NCI-H82 treated with DMSO at 0.1 percent for 48 hours (cell line): ENCODE measurements at regions not wholly inside any gene's neighbourhood (a gene's known extent, or its start where the extent isn't known, plus 50 kb on each side); places are given as distances from the start of the nearest gene placed in this dataset.
"Not testable (repeated sequence)": the region's sequence is repeated elsewhere in the genome, so short reads cannot be mapped to it uniquely, and the experiment has no call there.

Source experiments
- DNase-seq: peaks from one replicate; lab custom pipeline; 2025; ENCODE audit not compliant: unreplicated experiment; lab: John Stamatoyannopoulos, UW

DNA sequence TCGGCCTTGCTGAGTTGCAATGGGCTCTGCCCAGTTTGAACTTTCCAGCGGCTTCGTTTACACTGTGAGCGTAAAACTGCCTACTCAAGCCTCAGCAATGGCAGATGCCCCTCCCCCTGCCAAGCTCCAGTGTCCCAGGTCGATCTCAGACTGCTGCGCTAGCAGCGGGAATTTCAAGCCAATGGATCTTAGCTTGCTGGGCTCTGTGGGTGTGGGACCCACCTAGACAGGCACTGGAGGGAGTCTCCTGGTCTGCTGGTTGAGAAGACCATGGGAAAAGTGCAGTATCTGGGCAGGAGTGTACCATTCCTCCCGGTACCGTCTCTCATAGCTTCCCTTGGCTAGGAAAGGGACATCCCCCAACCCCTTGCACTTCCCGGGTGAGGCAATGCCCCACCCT lies 88.2 kb downstream of the KLHL28 start:
- DNase-seq: no peak

- no peak for DNase-seq
These were observed 95.0 kb downstream of the KLHL28 start for GRCh38 chr14:44866770-44867169.

DNA sequence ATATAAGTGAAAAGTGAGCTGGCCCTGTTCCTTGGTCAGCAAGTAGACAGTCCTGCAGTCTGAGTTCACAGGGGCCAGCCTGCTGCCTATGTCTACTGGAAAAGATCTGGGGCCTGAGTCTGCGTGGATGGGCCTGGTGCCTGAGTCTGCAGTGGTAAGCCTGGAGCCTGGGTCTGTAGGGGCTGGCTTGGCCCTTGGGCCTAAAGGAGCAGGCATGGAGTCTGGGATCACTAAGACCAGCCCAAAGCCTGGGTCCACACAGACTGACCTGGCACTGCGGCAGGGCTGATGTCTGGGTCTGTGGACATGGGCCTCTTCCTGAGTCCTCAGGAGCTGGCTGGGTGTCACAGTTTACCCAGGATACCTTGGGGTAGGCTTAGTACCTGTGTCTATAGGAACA lies 95.4 kb downstream of the KLHL28 start:
- DNase-seq: no peak

GRCh38 chr14:44863271-44863670 lies 98.5 kb downstream of the KLHL28 start:
- DNase-seq: no peak

GRCh38 chr14:44854114-44854513 lies 107.6 kb downstream of the KLHL28 start:
- no peak for DNase-seq

- no peak for DNase-seq
These were observed 114.0 kb downstream of the KLHL28 start for GRCh38 chr14:44847526-44848309.

DNA sequence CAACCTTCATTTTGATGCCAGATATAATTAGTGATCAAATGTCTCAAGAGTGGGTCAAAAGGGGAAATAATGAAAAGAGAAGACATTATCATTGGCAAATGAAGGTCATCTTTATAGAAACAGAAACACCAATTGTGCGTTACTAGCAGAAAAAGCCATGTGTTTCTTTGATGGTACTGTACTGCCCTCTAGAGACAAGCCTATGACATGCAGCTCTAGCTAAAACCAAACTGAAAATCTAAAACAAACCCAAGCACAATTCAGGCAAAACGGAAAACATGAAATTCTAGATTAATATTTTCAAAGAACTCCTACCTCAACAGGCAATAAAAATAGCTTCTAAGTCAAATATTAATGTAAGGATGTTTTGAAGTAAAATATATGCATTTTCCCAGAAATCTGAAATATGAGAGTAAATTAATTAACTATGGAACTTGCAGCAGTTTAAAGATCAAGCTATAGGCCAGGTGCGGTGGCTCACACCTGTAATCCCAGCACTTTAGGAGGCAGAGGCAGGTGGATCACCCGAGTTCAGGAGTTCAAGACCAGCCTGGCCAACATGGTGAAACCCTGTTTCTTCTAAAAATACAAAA lies 115.4 kb downstream of the KLHL28 start:
- peak; percentile 4 for DNase-seq

DNA sequence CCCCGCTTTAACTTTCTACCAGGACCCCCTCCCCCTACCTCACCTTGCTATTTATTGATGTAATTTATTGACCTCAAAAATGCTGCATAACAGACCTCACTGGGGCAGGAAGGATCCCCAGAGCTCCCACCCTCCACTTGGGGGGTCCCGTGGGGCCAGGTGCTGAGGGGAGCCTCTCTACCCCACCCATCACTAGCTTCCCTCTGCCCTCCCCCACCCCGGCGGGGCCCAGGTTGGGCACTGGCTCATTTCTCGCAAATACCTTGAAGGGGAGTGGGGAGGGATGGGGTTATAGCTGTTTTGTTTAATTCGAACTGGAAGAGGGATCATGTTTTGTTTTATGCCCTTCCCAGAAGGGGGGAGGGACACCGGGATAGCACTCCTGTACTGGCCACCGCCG lies 125.8 kb downstream of the KLHL28 start:
- not testable (repeated sequence) for DNase-seq

DNA sequence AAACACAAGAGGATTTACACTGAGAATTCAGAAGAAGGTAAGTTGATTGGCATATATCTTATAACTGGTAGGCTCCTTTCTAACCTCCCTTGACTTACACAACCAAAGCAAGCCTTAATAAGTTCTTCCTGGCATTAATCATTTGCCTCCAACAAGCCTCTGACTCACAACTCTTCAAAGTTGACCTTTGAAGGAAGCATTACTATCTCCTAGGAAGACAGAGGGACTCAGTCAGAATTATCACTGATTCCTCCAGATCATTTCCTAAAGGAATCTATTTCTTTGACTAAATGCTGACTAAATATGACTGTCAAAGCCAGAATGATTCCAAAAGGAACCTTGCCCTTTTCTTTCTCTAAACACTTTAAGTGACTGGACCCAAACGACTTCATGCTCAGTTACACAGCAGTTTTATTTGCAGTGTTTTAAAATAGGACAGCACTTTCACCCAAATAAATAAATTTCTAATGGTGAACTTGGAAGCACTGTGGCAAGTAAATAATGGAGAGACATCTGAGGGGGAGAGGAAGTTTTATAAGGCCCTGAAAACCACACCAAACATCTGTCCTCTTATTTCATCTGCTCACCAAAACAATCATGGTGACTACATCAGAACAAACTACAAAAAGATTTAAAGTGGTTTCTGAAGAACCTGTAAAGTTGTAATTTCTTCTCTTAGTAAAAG lies 128.2 kb downstream of the KLHL28 start:
- DNase-seq: no peak

GRCh38 chr14:44830371-44830770 lies 131.4 kb downstream of the KLHL28 start:
- no peak for DNase-seq

- no peak for DNase-seq
These were observed 132.7 kb downstream of the KLHL28 start for GRCh38 chr14:44829021-44829420.

DNA sequence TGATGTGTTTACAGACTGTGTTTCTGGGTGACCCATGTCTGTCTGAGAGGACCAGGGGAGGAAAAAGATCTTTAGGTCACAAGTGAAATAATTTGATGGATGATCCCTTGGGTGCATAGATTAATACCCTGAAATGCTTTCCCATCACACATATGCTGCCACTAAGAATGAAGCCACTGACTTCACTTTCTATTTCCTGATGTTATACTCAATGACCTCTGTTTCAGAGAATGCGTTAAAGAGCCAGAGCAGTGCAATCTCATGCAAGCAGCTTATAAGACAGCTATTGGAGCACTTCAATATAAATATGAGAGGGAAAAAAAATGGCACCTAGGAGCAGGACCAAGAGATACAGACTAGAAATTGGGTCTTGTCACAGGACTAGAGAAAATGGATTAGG lies 133.7 kb downstream of the KLHL28 start:
- DNase-seq: no peak

- DNase-seq: no peak
These were observed 141.3 kb downstream of the KLHL28 start for GRCh38 chr14:44820230-44820964.

DNA sequence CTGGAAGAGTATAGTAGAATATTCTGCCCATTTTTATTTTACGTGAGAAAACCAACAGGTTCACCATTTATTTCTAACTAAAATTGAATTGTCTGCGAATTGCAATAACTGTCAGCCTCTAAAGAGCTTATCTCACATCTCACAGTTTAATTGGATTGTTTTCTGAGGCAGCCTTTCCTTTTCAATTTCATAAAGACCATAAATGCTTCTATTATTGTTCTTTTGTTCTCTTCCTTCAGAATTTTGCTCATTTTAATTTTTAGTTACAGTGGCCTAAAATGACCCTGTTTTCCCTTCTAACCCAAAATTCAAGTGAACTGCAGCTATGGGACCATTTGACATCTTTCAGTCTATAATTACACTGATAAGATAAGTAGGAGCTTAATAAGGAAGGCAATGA lies 147.6 kb downstream of the KLHL28 start:
- DNase-seq: no peak

DNA sequence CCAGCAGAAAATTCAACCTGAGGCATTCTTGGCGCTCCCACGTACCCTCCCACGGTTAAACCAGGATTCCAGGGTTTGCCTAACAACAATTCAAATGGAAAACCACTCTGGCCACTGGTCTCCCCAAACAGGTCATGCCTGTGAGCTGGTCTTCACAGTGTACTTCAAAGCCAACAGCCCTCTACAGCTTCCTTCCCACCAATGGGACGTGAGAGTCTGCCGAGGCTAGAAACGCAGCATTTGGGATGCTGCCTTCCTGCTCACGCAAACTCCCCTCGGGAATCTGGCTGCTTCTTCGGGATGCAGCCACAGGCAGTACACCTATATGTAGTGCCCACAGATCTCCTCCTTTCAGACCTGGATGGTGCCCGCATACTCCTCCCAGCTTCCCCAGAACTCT lies 149.1 kb downstream of the KLHL28 start:
- DNase-seq: no peak

- no peak for DNase-seq
These were observed 157.4 kb downstream of the KLHL28 start for GRCh38 chr14:44804391-44804790.

DNA sequence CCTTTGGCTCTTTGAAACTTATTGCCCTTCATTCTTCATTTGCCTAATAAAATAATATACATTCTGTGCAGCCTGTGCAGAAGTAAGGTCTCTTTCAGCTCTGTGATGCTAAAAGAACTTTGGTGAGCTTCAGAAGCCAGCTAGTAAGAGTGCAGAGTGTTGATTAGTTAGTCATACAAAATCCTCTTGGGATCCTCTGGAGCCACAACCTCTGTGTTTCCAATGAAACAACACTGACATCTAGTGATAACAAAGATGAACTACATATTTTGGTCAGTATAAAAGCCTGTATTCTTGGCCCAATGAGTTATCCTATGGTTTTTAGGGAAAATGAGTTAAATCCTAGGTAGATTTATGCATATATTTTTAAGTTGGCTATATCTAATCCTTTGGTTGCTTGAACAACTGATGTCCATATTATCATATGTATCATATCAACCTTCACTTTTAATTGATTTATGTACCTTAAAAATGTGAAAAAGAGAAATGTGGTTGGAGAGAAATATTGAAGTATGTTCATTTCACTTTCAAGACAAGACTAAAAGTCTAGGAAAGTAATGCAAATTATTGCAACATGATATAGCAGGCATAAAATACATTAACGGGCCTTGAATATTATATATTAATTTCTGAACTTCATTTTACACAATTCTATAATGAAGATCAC lies 158.4 kb downstream of the KLHL28 start:
- peak; percentile 22 for DNase-seq

DNA sequence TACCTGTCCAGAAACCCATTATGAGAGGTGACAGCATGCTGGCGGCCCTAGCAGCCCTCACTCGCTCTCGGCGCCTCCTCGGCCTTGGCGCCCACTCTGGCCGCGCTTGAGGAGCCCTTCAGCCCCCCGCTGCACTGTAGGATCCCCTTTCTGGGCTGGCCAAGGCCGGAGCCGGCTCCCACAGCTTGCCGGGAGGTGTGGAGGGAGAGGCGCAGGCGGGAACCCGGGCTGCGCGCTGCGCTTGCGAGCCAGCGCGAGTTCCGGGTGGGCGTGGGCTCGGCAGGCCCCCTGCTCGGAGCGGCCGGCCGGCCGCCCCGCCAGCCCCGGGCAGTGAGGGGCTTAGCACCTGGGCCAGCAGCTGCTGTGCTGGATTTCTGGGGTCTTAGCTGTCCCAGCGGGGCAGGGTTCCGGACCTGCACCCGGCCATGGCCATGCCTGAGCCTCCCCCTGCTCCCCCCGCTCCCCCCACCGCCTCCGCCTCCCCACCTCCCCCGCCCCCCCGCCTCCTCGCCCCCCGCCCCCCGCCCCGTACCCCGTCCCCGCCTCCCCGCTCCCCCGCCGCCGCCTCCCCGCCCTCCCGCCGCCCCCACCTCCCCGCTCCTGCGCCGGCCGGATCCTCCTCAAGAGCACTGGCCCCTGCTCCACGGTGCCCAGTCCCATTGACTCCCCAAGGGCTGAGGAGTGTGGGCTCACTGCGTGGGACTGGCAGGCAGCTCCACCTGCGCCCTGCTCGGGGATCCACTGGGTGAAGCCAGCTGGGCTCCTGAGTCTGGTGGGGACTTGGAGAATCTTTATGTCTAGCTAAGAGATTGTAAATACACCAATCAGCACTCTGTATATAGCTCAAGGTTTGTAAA lies 163.1 kb downstream of the KLHL28 start:
- no peak for DNase-seq

DNA sequence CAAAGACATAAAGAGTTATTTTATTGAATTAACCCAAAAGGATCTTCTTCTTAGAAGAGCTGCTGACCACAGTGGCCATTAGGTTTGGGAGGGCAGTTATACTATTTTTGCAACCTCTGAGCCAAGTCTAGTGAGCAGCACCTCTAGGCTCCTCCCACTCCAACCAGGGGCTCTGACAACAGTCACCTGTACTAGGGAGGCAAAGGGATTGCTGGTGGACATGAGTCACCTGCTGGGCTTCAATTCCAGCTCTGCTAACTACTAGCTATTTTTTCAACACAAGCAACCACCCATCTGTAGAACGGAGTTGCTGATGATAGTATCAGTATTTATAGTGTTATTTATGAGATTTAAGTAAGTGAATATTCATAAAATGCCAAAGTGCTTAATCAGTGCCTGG lies 166.0 kb downstream of the KLHL28 start:
- DNase-seq: no peak

DNA sequence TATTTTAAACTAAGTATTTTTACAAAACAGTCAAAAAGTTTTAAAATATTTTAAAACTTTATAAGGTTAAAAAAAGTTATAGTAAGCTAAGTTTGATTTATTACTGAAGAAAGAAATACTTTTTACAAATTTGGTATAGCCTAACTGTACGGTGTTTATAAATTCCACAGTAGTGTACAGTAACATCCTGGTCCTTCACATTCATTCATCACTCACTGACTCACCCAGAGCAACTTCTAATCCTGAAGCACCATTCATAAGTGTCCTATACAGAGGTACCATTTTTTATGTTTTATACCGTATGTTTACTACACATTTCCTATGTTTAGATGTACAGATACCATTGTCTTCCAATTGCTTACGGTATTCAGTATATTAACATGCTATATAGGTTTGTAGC lies 170.0 kb downstream of the KLHL28 start:
- DNase-seq: no peak
